Colonic mucosa (tissue), 4 donors: ENCODE measurements at regions not wholly inside any gene's neighbourhood (a gene's known extent, or its start where the extent isn't known, plus 50 kb on each side); places are given as distances from the start of the nearest gene placed in this dataset.

Experiments used
- DNase-seq: peaks from one replicate; pipeline ENCODE4 v3.0.0-alpha.2; 2020
- H3K27ac ChIP-seq: fragments of 200-600 bp; one replicate; pipeline ENCODE4 v1.8.0; 2021
- H3K27me3 ChIP-seq: fragments of 200-600 bp; one replicate; pipeline ENCODE4 v1.8.0; 2021
- H3K36me3 ChIP-seq: fragments of 200-600 bp; one replicate; pipeline ENCODE4 v1.8.0; 2021
- H3K4me1 ChIP-seq: fragments of 200-600 bp; one replicate; pipeline ENCODE4 v1.8.0; 2021; ENCODE audit warnings: mild to moderate bottlenecking
- H3K4me3 ChIP-seq: fragments of 200-600 bp; one replicate; pipeline ENCODE4 v1.8.0; 2021
- H3K9ac ChIP-seq, 2 donors: one replicate each; pipeline ENCODE4 v1.7.0; 2013; ENCODE audit warnings: control low read depth in 2 of 2, low read depth in 2 of 2, low read length in 2 of 2
- H3K9me3 ChIP-seq: fragments of 200-600 bp; one replicate; pipeline ENCODE4 v1.8.0; 2021
- CTCF ChIP-seq: fragments of 200-600 bp; IDR thresholded peaks from one replicate; pipeline ENCODE4 v1.8.0; 2022; ENCODE audit warnings: antibody characterized with exemption, mild to moderate bottlenecking
- intact Hi-C: fragments of 100-400 bp; cut with DNase I; formaldehyde crosslinking; loops from one replicate; pipeline ENCODE4 v1.14.1; 2022
- donor health status: healthy.
- donor health status: DM: no; HTN: no; CAD: no.
- donor health status: DM: no; HTN: no; CAD: no.

GRCh38 chr1:106957795-106958194 is 98.7 kb upstream of the PRMT6 start:
- no peak overlapping the region for H3K27ac ChIP-seq
- H3K9ac ChIP-seq = no peak overlapping the region
- TF ChIP-seq CTCF = no peak
- no peaks in the 10 kb centered on the region for H3K4me1 ChIP-seq
- no peaks in the 10 kb centered on the region for H3K36me3 ChIP-seq
- H3K27me3 ChIP-seq = no peaks in the 10 kb centered on the region
- no peak overlapping the region for H3K4me3 ChIP-seq
- no peak for DNase-seq
- intact Hi-C loops = no loop called here
- no peaks in the 10 kb centered on the region for H3K9me3 ChIP-seq

- Histone ChIP-seq H3K27me3 (no peaks in the 10 kb centered on the region), H3K27ac (no peak overlapping the region), H3K9me3 (no peaks in the 10 kb centered on the region), H3K4me3 (no peak overlapping the region), H3K36me3 (no peaks in the 10 kb centered on the region), H3K4me1 (no peaks in the 10 kb centered on the region), H3K9ac (no peak overlapping the region)
- DNase-seq = no peak
- intact Hi-C loops = no loop called here
- TF ChIP-seq CTCF = no peak
These were observed 96.1 kb upstream of the PRMT6 start for GRCh38 chr1:106960412-106960811.

GRCh38 chr1:106961646-106962045 is 94.8 kb upstream of the PRMT6 start:
- Histone ChIP-seq H3K9ac (no peak overlapping the region), H3K4me3 (no peak overlapping the region), H3K27ac (no peak overlapping the region), H3K4me1 (no peaks in the 10 kb centered on the region), H3K9me3 (no peaks in the 10 kb centered on the region), H3K36me3 (no peaks in the 10 kb centered on the region), H3K27me3 (no peaks in the 10 kb centered on the region)
- TF ChIP-seq CTCF = no peak
- intact Hi-C loops = no loop called here
- no peak for DNase-seq

GRCh38 chr1:106962591-106962990 is 93.9 kb upstream of the PRMT6 start:
- Histone ChIP-seq H3K4me3 (no peak overlapping the region), H3K27ac (no peak overlapping the region), H3K4me1 (no peaks in the 10 kb centered on the region), H3K9me3 (no peaks in the 10 kb centered on the region), H3K36me3 (no peaks in the 10 kb centered on the region), H3K27me3 (no peaks in the 10 kb centered on the region), H3K9ac (no peak overlapping the region)
- DNase-seq = no peak
- intact Hi-C loops = no loop called here
- no peak for TF ChIP-seq CTCF

GRCh38 chr1:106964495-106964894 is 92.0 kb upstream of the PRMT6 start:
- Histone ChIP-seq H3K9me3 (no peaks in the 10 kb centered on the region), H3K27me3 (no peaks in the 10 kb centered on the region), H3K9ac (no peak overlapping the region), H3K36me3 (no peaks in the 10 kb centered on the region), H3K4me3 (no peak overlapping the region), H3K4me1 (no peaks in the 10 kb centered on the region), H3K27ac (no peak overlapping the region)
- TF ChIP-seq CTCF = no peak
- intact Hi-C loops = no loop called here
- DNase-seq = no peak

GRCh38 chr1:106968644-106969043 is 87.8 kb upstream of the PRMT6 start:
- intact Hi-C loops = no loop called here
- Histone ChIP-seq H3K9me3 (no peaks in the 10 kb centered on the region), H3K27ac (no peak overlapping the region), H3K4me1 (no peaks in the 10 kb centered on the region), H3K36me3 (no peaks in the 10 kb centered on the region), H3K4me3 (no peak overlapping the region), H3K9ac (no peak overlapping the region), H3K27me3 (no peaks in the 10 kb centered on the region)
- peak; percentile 24 for DNase-seq
- no peak for TF ChIP-seq CTCF
